Chondrocyte (in vitro differentiated cells): ENCODE measurements at regions not wholly inside any gene's neighbourhood (a gene's known extent, or its start where the extent isn't known, plus 50 kb on each side); places are given as distances from the start of the nearest gene placed in this dataset.
A peak's percentile ranks its signal among the peaks of the same experiment; 100 is the strongest.

Experiments
- DNase-seq: peaks from one replicate; pipeline ENCODE4 v3.0.0; 2021; ENCODE audit warnings: mixed read lengths, low spot score
- H3K27ac Mint-ChIP-seq: one replicate; pipeline ENCODE4 v1.8.0; 2021; ENCODE audit warnings: mild to moderate bottlenecking, moderate library complexity, mixed read lengths; ENCODE audit not compliant: unreplicated experiment
- H3K27me3 Mint-ChIP-seq: 2 replicates; pipeline ENCODE4 v1.8.0; 2021; ENCODE audit warnings: low read depth, mixed read lengths
- H3K36me3 Mint-ChIP-seq: 2 replicates; pipeline ENCODE4 v1.8.0; 2021; ENCODE audit warnings: low read depth, mixed read lengths
- H3K4me1 Mint-ChIP-seq: 2 replicates; pipeline ENCODE4 v1.8.0; 2021; ENCODE audit warnings: low read depth, mild to moderate bottlenecking, mixed read lengths
- H3K4me3 Mint-ChIP-seq: one replicate; pipeline ENCODE4 v1.8.0; 2021; ENCODE audit warnings: mild to moderate bottlenecking, moderate library complexity, mixed read lengths; ENCODE audit not compliant: unreplicated experiment
- H3K9me3 Mint-ChIP-seq: 2 replicates; pipeline ENCODE4 v1.8.0; 2021; ENCODE audit warnings: low read depth, mixed read lengths
- CTCF ChIP-seq: fragments of 200-600 bp; sonication (generic); IDR thresholded peaks from 2 replicates; pipeline ENCODE4 v1.5.0; 2021; ENCODE audit warnings: antibody characterized with exemption, mild to moderate bottlenecking, moderate library complexity

- Mint-ChIP-seq H3K27ac (no peak overlapping the region), H3K4me1 (no peaks in the 10 kb centered on the region)
Observed at GRCh38 chr15:25236861-25237155, 202.0 kb downstream of the UBE3A start.

GRCh38 chr15:25237291-25237978, 201.4 kb downstream of the UBE3A start:
- TF ChIP-seq CTCF, result no peak
- no peaks in the 10 kb centered on the region for H3K4me1 Mint-ChIP-seq
- no peak overlapping the region for H3K4me3 Mint-ChIP-seq
- peaks cover 3% of the 10 kb centered on the region for H3K36me3 Mint-ChIP-seq
- DNase-seq, result peak; percentile 67
- H3K9me3 Mint-ChIP-seq, result peaks cover 38% of the 10 kb centered on the region
- no peaks in the 10 kb centered on the region for H3K27me3 Mint-ChIP-seq
- H3K27ac Mint-ChIP-seq, result no peak overlapping the region

More at GRCh38 chr15:25236861-25237155, 202.0 kb downstream of the UBE3A start:
- Mint-ChIP-seq H3K4me3 (no peak overlapping the region), H3K9me3 (peaks cover 35% of the 10 kb centered on the region), H3K27me3 (no peaks in the 10 kb centered on the region), H3K36me3 (peaks cover 3% of the 10 kb centered on the region)
- DNase-seq, result peak; percentile 57
- TF ChIP-seq CTCF, result no peak

GRCh38 chr15:25238126-25238525, 200.7 kb downstream of the UBE3A start:
- H3K27me3 Mint-ChIP-seq, result no peaks in the 10 kb centered on the region
- H3K36me3 Mint-ChIP-seq, result peaks cover 2% of the 10 kb centered on the region
- H3K27ac Mint-ChIP-seq, result no peak overlapping the region
- no peak for TF ChIP-seq CTCF
- peak; percentile 70 for DNase-seq
- no peak overlapping the region for H3K4me3 Mint-ChIP-seq
- peaks cover 38% of the 10 kb centered on the region for H3K9me3 Mint-ChIP-seq
- no peaks in the 10 kb centered on the region for H3K4me1 Mint-ChIP-seq

- H3K4me3 Mint-ChIP-seq, result no peak overlapping the region
- DNase-seq, result peak; percentile 65
- H3K27me3 Mint-ChIP-seq, result no peaks in the 10 kb centered on the region
- no peaks in the 10 kb centered on the region for H3K4me1 Mint-ChIP-seq
- no peak overlapping the region for H3K27ac Mint-ChIP-seq
- TF ChIP-seq CTCF, result no peak
- H3K9me3 Mint-ChIP-seq, result peaks cover 41% of the 10 kb centered on the region
- H3K36me3 Mint-ChIP-seq, result no peaks in the 10 kb centered on the region
Observed at GRCh38 chr15:25238716-25239470, 199.9 kb downstream of the UBE3A start.

- H3K27me3 Mint-ChIP-seq, result no peaks in the 10 kb centered on the region
- H3K9me3 Mint-ChIP-seq, result peaks cover 38% of the 10 kb centered on the region
- peak; percentile 81 for DNase-seq
- no peak overlapping the region for H3K27ac Mint-ChIP-seq
- no peak overlapping the region for H3K4me3 Mint-ChIP-seq
- no peaks in the 10 kb centered on the region for H3K4me1 Mint-ChIP-seq
- no peak for TF ChIP-seq CTCF
- H3K36me3 Mint-ChIP-seq, result no peaks in the 10 kb centered on the region
Observed at GRCh38 chr15:25239471-25240345, 199.1 kb downstream of the UBE3A start.
